BLaER1 (cell line): ENCODE measurements at regions not wholly inside any gene's neighbourhood (a gene's known extent, or its start where the extent isn't known, plus 50 kb on each side); places are given as distances from the start of the nearest gene placed in this dataset.

Experiments used
- H3K27ac ChIP-seq: shearing (Covaris generic); formaldehyde crosslinking; 2 replicates; pipeline ENCODE4 v1.8.1; 2022
- H3K27me3 ChIP-seq: shearing (Covaris generic); formaldehyde crosslinking; 2 replicates; pipeline ENCODE4 v1.8.1; 2022
- H3K36me3 ChIP-seq: shearing (Covaris generic); formaldehyde crosslinking; 2 replicates; pipeline ENCODE4 v1.8.1; 2022
- H3K4me1 ChIP-seq: shearing (Covaris generic); formaldehyde crosslinking; 2 replicates; pipeline ENCODE4 v1.8.1; 2022
- H3K4me2 ChIP-seq: shearing (Covaris generic); formaldehyde crosslinking; 2 replicates; pipeline ENCODE4 v1.8.1; 2022
- H3K4me3 ChIP-seq: shearing (Covaris generic); formaldehyde crosslinking; 2 replicates; pipeline ENCODE4 v1.8.1; 2022
- H3K9ac ChIP-seq: shearing (Covaris generic); formaldehyde crosslinking; 2 replicates; pipeline ENCODE4 v1.8.1; 2022
- H3K9me3 ChIP-seq: shearing (Covaris generic); formaldehyde crosslinking; 2 replicates; pipeline ENCODE4 v1.8.1; 2022
- H4K20me1 ChIP-seq: shearing (Covaris generic); formaldehyde crosslinking; 2 replicates; pipeline ENCODE4 v1.8.1; 2022
- Cebpa-rat ChIP-seq: shearing (Covaris generic); IDR thresholded peaks from 2 replicates; pipeline ENCODE4 v1.8.1; 2022

- H4K20me1 ChIP-seq: no peaks in the 10 kb centered on the region
- H3K4me2 ChIP-seq: no peak overlapping the region
- H3K27me3 ChIP-seq: no peaks in the 10 kb centered on the region
- H3K27ac ChIP-seq: no peak overlapping the region
- no peak overlapping the region for H3K9ac ChIP-seq
- peaks cover 11% of the 10 kb centered on the region for H3K9me3 ChIP-seq
- no peak overlapping the region for H3K4me3 ChIP-seq
- H3K36me3 ChIP-seq: 0 out of 2 replicates have a peak, but pooled peaks cover 2% of the 10 kb centered on the region
- no peaks in the 10 kb centered on the region for H3K4me1 ChIP-seq
- TF ChIP-seq Cebpa-rat: no peak
These were observed 95.3 kb upstream of the KCNE2 start for GRCh38 chr21:34268493-34268892.

DNA sequence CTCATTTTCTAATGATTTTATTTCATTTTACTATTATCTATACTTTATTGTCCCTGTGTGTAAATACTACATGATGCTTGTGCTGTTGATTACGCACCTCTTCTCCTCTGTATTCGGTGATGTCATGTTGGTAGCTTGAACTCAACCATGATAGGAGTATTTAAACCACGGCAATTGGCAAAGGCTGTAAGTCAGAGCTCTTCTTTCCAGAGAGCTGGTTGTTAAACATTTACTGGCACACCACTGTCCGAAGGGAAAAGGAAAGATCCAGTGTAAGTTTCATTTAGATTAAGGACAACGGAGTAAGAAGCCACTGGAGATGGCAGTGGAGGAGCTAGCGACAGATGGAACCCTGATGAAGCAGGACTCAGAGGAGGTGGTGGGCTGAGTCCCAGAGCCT lies 93.4 kb upstream of the KCNE2 start:
- no peak overlapping the region for H3K4me3 ChIP-seq
- no peak overlapping the region for H3K27ac ChIP-seq
- H3K4me2 ChIP-seq: no peak overlapping the region
- H3K4me1 ChIP-seq: no peaks in the 10 kb centered on the region
- no peak overlapping the region for H3K9ac ChIP-seq
- H3K9me3 ChIP-seq: no peaks in the 10 kb centered on the region
- no peaks in the 10 kb centered on the region for H3K36me3 ChIP-seq
- no peaks in the 10 kb centered on the region for H4K20me1 ChIP-seq
- H3K27me3 ChIP-seq: no peaks in the 10 kb centered on the region
- no peak for TF ChIP-seq Cebpa-rat

GRCh38 chr21:34271189-34271851 lies 92.5 kb upstream of the KCNE2 start:
- H3K4me3 ChIP-seq: no peak overlapping the region
- H3K27ac ChIP-seq: no peak overlapping the region
- no peak overlapping the region for H3K9ac ChIP-seq
- H4K20me1 ChIP-seq: no peaks in the 10 kb centered on the region
- TF ChIP-seq Cebpa-rat: no peak
- no peaks in the 10 kb centered on the region for H3K9me3 ChIP-seq
- H3K4me2 ChIP-seq: no peak overlapping the region
- H3K4me1 ChIP-seq: no peaks in the 10 kb centered on the region
- H3K36me3 ChIP-seq: no peaks in the 10 kb centered on the region
- H3K27me3 ChIP-seq: no peaks in the 10 kb centered on the region

GRCh38 chr21:34272321-34272720 lies 91.5 kb upstream of the KCNE2 start:
- H3K4me1 ChIP-seq: no peaks in the 10 kb centered on the region
- no peaks in the 10 kb centered on the region for H3K27me3 ChIP-seq
- H3K36me3 ChIP-seq: no peaks in the 10 kb centered on the region
- no peaks in the 10 kb centered on the region for H4K20me1 ChIP-seq
- H3K27ac ChIP-seq: no peak overlapping the region
- H3K9ac ChIP-seq: no peak overlapping the region
- no peak for TF ChIP-seq Cebpa-rat
- H3K4me3 ChIP-seq: no peak overlapping the region
- no peaks in the 10 kb centered on the region for H3K9me3 ChIP-seq
- no peak overlapping the region for H3K4me2 ChIP-seq

DNA sequence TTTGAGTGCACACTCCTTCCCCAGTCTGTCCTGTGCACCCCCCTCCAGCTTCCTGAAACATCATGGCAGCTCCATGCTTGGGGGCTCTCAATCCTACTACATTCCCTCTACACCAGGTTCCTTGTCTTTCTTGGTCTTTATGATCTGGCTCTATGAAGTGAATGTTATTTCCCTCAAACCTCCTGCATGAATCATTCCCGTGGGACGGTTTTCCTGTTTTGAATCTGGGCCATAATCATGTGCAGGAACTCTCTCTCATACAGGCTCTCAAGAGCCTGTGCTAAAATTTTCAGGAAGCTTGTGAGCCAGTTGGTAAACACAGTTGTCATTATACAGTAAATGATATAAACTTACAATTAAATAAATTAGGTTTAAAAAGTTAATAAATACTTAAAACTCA lies 89.8 kb upstream of the KCNE2 start:
- no peaks in the 10 kb centered on the region for H3K36me3 ChIP-seq
- no peak overlapping the region for H3K9ac ChIP-seq
- no peaks in the 10 kb centered on the region for H3K27me3 ChIP-seq
- no peak for TF ChIP-seq Cebpa-rat
- no peak overlapping the region for H3K4me3 ChIP-seq
- H3K9me3 ChIP-seq: no peaks in the 10 kb centered on the region
- H3K4me2 ChIP-seq: no peak overlapping the region
- no peak overlapping the region for H3K27ac ChIP-seq
- no peaks in the 10 kb centered on the region for H4K20me1 ChIP-seq
- no peaks in the 10 kb centered on the region for H3K4me1 ChIP-seq

GRCh38 chr21:34276711-34277425 lies 86.9 kb upstream of the KCNE2 start:
- Histone ChIP-seq H3K27me3 (no peaks in the 10 kb centered on the region), H3K36me3 (no peaks in the 10 kb centered on the region), H3K4me3 (no peak overlapping the region), H3K27ac (no peak overlapping the region), H3K9ac (no peak overlapping the region), H4K20me1 (no peaks in the 10 kb centered on the region), H3K9me3 (no peaks in the 10 kb centered on the region), H3K4me1 (no peaks in the 10 kb centered on the region), H3K4me2 (no peak overlapping the region)
- TF ChIP-seq Cebpa-rat: no peak

DNA sequence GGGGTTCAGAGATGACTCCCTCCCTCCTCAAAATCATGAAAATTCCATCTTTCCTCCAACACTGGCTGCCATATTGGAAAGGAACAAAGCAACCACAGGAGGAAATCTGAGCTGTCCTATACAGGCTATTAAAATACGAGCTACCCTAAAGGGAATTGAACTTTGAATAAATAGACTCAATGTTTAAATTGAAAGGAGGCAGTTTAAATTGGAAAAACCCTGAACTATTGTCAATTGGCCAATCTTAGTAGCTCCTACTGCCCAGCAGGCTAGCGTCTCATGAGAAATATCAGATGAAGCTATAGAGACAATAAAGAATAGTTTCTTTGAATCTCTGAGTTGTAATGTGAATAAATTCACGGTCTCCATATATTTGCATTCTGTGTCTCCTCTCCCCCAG lies 85.4 kb upstream of the KCNE2 start:
- Histone ChIP-seq H3K27ac (no peak overlapping the region), H4K20me1 (no peaks in the 10 kb centered on the region), H3K27me3 (no peaks in the 10 kb centered on the region), H3K9me3 (no peaks in the 10 kb centered on the region), H3K4me2 (no peak overlapping the region), H3K36me3 (no peaks in the 10 kb centered on the region), H3K9ac (no peak overlapping the region), H3K4me3 (no peak overlapping the region), H3K4me1 (no peaks in the 10 kb centered on the region)
- TF ChIP-seq Cebpa-rat: no peak

DNA sequence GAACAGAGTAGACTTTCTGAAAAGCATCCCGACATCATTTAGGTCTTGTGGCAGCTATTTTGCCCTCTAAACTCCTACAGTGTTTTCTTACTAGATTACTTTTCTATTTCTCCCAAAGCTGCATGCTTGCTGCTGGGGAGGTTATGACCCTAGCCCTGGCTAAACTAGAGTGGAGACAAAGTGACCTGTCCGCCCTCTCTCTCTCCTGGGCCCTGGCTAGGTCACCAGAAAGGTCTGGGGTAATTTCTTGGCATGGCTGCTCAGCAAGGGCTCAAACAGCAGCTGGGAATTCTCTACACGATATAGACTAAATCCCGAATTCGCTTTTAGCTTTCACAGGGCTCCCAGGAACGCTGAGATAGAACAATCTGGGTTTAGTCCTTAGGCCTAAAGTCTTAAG lies 84.5 kb upstream of the KCNE2 start:
- H3K4me1 ChIP-seq: no peaks in the 10 kb centered on the region

GRCh38 chr21:34279883-34280282 lies 83.9 kb upstream of the KCNE2 start:
- Histone ChIP-seq H3K9me3 (no peaks in the 10 kb centered on the region), H3K36me3 (no peaks in the 10 kb centered on the region), H3K27ac (no peak overlapping the region), H3K4me3 (no peak overlapping the region), H3K4me2 (no peak overlapping the region), H4K20me1 (no peaks in the 10 kb centered on the region), H3K4me1 (no peaks in the 10 kb centered on the region), H3K9ac (no peak overlapping the region), H3K27me3 (no peaks in the 10 kb centered on the region)
- TF ChIP-seq Cebpa-rat: no peak

More for the DNA sequence above, 84.5 kb upstream of the KCNE2 start:
- Histone ChIP-seq H3K27ac (no peak overlapping the region), H3K4me3 (no peak overlapping the region), H4K20me1 (no peaks in the 10 kb centered on the region), H3K4me2 (no peak overlapping the region), H3K9me3 (no peaks in the 10 kb centered on the region), H3K27me3 (no peaks in the 10 kb centered on the region), H3K36me3 (no peaks in the 10 kb centered on the region), H3K9ac (no peak overlapping the region)
- no peak for TF ChIP-seq Cebpa-rat

- H3K27me3 ChIP-seq: no peaks in the 10 kb centered on the region
- no peaks in the 10 kb centered on the region for H3K4me1 ChIP-seq
- no peak overlapping the region for H3K9ac ChIP-seq
- no peak overlapping the region for H3K4me3 ChIP-seq
- no peaks in the 10 kb centered on the region for H3K36me3 ChIP-seq
- no peaks in the 10 kb centered on the region for H4K20me1 ChIP-seq
- no peak for TF ChIP-seq Cebpa-rat
- no peak overlapping the region for H3K4me2 ChIP-seq
- no peaks in the 10 kb centered on the region for H3K9me3 ChIP-seq
- H3K27ac ChIP-seq: no peak overlapping the region
These were observed 83.4 kb upstream of the KCNE2 start for GRCh38 chr21:34280389-34280795.
